GM20431 (cell line): ENCODE measurements at regions not wholly inside any gene's neighbourhood (a gene's known extent, or its start where the extent isn't known, plus 50 kb on each side); places are given as distances from the start of the nearest gene placed in this dataset.

Experiments
- in situ Hi-C: fragments of 300-500 bp; cut with MseI, MboI; formaldehyde crosslinking; loops from one replicate; pipeline ENCODE4 v1.15.0; 2020; ENCODE audit warnings: low sequenced_read_pairs; ENCODE audit not compliant: unreplicated experiment

DNA sequence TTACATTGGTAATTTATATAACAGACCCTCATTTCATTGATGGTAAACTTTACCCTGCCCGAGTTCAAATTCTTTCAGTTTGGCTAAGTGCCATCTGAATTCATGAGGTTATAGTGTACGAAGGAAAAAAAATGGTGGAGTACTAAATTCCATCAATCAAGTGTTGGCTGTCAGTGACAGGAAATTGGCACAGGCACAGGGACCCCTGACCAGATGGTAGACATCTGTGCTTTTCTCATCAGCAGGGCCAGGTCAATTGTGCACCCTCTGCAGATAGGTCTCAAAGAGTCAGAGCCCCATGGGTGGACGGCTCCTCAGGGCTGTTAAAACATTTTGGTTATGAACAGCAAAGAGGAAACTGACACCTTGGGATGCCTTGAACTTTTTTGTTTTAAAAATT, 439.2 kb downstream of the SETBP1 start:
- in situ Hi-C loops, result no loop called here

DNA sequence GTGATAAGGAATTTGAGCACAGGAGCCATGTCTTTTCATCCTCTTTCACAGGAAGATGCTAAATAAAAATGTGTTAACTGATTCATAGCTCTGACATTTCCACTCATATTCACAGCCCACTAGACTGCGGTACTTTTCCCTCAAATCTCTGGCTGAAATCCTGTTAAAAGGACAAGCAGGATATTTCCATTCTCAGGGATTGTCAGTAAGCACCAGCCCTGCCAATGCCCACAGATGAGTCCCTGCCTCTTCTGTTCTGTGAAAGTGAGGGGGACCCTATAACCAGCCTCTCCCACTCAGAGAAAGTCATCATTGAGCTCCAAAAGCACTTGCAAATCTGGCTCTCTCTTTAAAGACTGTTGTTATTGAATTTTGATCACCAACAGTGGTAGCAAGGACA, 440.5 kb downstream of the SETBP1 start:
- in situ Hi-C loops, result no loop called here

DNA sequence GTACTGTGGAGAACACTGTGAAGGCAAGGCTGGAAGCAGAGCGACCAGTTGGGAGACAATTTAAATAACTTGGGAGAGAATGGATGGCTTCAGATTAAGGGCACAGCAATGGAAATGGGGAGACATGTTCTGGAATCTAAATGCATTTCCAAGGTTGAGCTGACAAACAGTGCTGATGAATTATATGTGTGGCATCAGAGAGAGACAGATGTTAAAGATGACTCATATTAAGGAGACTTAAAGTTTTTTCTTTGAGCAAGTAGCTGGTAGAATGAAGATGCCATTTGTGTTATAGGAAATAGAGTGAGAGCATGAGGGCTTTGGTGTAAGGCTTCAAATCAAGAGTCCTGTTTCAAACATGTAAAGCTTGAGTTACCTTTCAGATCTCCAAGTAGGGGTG, 441.8 kb downstream of the SETBP1 start:
- in situ Hi-C loops, result no loop called here

DNA sequence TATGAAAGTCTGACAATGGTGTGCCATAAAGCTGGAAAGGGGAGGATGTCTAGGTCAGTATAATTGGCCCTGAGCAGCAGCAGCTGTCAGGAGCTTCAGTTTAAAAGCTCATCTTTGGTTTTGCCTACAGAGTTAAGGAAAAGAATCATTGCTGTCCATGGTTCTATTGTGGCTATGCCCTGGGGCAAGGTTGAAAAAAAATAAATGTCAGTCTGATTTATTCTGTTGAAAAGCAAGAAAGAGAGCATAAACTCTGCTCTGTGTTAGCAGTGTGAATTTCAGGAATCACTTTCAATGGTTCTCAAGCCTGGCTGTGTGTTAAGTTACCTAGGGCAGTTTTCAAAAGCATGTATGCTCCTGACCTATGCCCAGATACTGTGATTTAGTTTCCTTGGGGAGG, 446.7 kb downstream of the SETBP1 start:
- in situ Hi-C loops, result no loop called here

DNA sequence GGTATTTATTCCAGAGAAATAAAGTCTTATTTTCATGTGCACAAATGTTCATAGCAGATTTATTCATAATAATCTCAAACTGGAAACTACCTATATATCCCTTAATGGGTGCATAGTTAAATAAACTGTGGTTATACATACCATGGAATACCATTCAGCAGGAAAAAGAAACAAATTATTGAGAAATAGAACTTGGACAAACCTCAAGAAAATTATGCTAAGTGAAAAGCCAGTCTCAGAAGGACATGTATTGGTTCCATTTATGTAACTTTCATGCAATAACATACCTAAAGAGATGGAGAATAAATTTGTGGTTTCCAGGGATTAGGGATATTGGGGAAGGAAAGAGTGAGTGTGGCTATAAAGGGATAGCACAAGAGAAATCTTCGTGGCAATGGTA, 452.6 kb downstream of the SETBP1 start:
- in situ Hi-C loops, result no loop called here

DNA sequence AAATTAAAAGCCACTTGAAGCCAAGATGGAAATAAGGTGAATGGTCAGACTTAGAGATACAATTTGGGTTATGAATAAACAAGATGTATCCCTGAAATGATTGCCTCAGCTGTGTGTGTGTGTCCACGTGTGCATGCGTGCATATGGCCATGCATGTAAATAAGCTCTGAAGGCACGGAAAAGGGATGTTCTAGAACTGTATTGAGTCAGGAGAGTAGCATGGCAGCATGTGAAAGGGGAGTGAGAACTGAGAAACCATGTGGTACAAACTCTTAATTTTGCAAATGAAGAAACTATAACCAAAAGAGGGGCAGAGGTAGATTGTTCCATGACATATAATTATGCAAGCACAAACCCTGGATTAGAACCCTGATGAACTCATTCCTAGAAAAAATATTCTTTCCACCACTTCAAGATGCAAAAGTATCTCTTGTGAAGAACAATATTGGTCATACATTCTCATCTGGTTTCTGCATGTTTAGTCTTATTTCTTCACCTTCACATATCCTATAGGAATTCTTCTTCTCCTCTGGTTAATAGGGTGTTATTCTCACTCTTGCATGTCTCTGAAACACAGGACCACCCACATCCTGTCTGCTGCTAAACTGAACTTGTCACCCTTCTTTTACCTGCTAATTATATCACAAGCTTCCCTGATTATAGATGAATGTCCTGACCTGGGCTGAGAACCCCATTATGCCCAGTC, 455.8 kb downstream of the SETBP1 start:
- in situ Hi-C loops, result no loop called here

DNA sequence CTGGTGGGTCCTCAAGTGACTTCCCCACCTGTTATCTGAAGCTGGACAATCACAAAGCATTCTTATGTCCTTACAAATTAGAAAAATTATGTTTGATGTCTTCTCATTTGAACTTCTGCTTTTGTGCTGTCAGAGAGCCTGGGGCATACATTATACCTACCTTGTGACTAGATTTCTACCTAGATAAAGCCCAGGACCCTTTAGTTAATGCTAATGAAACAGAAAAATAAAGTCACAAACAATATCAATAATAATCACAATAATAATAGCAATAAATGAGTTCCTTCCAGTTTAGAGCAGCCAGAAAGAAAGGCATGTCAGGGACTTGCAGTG, 456.4 kb downstream of the SETBP1 start:
- in situ Hi-C loops, result no loop called here

DNA sequence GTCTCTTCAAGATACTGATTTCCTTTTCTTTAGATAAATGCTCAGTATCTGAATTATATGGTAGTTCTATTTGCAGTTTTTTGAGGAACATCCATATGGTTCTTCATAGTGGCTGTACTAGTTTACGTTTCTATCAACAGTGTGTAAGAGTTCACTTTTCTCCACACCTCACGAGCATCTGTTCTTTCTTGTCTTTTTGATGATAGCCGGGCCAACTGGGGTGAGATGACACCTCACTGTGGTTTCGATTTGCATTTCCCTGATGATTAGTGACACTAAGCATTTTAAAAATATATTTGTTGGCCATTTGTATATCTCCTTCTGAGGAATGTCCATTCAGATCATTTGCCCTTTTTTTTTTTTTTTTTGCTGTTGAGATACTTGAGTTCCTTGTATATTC, 458.8 kb downstream of the SETBP1 start:
- in situ Hi-C loops, result no loop called here

DNA sequence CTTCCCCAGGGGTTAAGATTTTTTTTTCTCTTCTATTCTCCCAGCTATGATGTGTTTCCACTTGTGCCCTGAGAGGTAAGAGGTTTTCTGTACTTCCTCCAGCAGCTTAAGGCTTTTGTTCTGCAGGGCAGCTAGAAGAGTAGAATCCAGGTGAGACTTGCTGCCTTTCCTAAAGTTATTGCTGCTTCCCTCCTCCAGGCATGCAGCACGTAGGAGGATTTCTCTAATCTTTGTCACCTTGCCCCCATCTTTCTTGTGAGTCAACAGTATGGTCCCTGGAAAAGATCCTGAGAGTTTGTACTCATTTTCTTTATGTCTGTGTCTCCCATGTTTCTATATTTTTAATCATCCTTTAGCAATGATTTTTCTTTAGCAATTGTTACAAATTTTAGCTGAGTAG, 462.2 kb downstream of the SETBP1 start:
- in situ Hi-C loops, result no loop called here

DNA sequence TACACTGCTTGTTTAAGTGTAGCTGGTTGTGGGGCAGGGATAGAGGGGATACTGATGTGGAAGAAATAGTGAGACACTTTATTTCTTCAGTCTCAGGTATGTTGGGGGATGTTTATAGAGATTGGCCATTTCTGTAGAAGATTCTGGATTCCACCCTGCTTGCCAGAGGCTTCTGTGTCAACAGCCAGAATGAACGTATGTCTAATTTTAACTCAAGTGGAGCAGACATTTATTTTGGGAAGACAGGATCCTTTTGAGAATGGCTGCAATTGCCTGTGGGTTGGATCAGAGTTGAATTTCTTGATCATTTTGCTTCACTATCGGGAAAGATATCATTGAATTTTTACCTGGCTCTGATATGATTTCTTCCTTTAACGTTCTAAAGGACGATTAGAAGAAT, 465.6 kb upstream of the SLC14A2 start:
- in situ Hi-C loops, result no loop called here

DNA sequence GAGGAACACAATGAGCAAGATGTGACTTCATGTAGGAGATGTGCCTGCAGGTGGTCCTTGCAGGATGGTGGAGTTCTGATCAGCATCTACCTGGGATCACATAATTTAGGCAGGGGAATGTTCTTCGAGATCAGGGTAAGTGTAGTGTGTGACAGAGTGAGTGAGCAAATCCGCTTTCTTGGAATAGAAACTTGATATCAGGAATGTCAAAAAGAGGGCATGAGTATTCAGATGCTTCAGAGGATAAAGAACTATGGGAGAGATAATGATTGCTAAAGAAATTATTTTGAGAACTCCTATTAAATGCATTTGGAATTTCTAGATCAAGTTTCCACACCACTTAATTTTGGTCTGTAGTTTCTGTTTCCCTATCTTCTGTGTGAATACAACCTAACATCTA, 463.6 kb upstream of the SLC14A2 start:
- in situ Hi-C loops, result no loop called here

DNA sequence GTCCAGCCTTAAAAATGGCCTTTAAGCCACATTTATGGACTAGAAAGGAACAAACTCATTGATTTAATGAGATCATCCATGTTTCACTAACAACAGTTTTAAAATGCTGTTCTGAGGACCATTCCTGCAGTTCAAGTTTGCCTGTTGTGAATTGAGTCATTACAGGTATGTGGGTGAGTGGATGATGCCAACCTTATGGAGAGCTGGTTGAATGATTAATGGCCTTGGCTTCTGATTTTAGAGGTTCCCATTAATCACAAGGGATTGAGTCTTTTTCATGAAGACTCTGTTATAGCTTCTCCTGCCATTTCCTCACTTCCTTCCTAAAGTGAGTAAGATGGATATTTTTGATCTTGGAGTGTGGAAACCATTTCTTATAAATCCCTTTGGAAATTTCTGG, 459.8 kb upstream of the SLC14A2 start:
- in situ Hi-C loops, result no loop called here

DNA sequence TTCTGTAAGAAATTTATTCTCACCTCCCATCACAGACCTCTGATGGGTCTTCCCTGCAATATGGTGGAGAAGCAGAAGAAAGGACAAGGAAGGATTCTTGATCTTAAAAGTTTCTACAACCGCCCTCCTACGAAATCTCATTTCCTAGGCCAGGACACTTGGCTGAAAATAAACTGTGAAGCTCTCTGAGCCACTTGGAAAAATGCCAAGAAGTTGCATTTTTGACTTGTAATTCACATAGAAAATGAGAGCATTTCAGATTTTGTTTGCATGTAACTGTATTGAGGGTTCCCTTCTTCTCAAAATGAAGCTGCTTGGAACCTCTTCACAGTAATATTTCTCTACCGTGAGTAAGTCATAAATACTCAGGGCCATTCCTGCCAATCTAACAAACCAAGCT, 458.3 kb upstream of the SLC14A2 start:
- in situ Hi-C loops, result no loop called here

DNA sequence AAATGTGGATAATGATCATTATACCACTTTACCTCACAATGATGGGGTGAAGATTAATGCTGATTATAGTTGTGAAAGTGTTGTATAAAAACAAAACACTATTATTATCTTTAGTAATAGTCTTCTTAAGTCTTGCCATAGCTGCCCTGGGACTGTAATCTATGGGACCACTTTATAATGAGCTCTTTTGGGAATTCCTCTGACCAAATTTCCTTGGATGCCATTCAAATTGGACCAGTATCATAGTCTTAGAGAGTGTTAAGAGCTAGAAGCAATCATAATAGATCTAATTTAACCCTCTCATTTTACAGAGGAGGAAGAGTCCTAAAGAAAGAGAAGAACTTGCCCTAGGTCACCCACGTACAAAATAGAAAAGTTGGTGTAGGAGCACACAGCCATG, 457.7 kb upstream of the SLC14A2 start:
- in situ Hi-C loops, result no loop called here

DNA sequence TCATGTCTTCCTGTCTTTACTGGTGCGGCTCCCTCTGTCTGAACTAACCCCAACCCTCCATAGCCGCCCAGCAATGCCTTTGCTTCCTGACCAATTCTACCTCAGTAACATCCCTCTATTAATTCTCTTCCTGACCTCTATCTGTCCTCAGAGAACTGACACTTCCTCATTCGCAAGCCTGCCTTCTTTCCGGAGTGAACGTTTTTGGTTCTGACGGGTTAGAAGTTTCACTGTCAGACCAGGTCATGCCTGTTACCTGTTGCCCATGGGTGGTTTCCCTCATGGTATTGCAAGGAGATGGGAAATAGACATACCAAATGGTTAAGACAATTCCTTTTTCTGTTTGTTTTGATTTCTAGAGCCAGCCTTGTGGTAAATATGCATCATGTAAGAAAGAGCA, 453.4 kb upstream of the SLC14A2 start:
- in situ Hi-C loops, result no loop called here

DNA sequence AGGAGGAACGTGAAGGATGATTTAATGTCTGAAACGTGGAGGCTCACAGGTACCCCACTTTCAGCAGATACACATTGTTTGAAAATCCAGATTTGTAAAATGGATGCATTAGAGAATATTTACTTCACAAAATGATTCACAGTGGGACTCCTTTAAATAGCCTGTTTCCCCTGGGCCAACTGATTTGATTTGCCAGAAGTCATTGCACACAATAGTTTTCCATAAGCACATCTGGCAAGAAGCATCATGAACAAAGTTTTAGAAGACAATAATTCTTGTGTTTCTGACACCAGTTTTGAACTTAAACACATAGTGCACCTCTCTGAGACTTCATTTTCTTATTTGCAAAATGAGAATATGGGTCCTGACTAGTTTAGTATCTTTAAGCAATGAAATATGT, 451.4 kb upstream of the SLC14A2 start:
- in situ Hi-C loops, result no loop called here

DNA sequence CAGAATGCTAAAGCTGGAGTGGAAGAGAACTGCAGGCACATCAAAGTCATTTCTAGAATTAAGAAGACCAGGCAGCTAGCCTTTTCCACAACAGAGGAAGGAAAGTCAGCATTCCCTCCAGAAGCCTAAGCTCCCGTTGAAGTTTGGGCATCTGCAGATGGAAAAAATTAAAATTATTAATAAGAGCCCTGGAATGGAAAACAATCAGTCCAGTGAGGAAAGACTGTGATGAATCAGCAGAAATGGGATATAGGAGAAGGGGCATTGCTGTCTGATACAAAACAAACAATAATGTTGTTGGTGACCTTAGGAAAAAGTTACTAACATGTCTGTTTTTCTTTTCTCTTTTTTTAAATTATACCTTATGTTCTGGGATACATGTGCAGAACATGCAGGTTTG, 450.7 kb upstream of the SLC14A2 start:
- in situ Hi-C loops, result no loop called here

DNA sequence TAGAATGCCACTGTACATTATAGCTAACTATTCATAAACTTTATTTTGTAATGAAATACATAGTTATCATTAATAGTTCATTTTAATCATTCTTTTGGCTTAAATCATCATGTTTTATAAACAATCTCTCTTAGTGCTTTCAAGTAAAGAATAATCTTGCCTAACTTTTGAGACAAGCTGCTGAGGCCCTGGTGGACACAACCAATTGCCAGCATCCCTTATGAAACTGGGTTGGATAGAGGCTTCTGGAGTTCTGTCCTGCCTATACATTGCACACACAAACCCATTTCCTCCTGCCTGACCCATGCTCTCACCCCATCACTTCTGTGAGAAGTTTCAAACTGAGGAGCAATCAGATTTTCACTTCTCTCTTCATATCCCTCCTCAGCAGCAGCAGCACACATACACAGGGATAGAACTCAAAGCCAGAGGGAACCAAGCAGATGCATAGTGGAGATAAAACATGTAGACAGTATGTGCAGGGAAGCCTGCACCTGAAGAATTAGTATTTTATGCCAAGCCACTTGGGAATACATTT, 450.0 kb upstream of the SLC14A2 start:
- in situ Hi-C loops, result no loop called here

DNA sequence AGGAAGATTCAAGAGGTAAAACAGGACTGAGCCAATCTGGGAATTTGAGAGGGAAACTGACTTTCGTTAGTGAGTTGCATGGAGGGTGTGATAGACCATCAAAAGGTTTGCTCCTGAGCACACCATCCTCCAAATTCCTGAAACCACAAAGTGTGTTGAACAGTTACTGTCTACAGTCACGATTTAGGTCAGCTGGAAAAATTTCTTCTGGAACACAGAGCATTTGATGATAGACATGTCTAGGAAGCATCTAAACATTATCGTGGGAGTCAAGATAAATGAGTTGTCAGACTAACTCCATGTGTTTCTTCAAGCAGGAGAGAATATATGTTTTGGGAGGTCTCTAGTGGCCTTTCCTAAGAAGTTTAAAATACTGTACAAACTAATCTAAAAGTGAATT, 449.4 kb upstream of the SLC14A2 start:
- in situ Hi-C loops, result no loop called here

DNA sequence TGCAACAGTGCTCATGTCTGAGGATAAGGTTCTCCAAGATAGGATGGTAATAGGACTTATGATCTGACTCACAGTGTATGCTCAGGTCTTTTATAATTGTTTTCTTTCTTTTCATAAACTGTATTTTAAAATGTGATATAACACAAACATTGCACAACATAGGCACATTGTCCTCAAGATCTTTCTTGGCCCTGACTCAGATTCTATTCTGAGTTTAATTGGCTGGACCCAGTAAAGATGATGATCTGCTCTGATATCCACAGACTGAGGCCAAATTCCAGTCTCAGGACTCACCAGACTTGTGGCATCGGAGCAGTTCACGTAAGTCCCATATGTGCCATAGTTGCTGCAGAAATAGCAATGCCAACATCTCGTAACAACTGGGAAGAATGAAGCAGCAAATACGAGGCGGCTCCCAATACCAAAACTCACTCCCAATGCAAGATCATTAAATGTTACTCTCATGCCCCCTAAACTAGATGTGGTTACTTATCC, 448.9 kb upstream of the SLC14A2 start:
- in situ Hi-C loops, result no loop called here

DNA sequence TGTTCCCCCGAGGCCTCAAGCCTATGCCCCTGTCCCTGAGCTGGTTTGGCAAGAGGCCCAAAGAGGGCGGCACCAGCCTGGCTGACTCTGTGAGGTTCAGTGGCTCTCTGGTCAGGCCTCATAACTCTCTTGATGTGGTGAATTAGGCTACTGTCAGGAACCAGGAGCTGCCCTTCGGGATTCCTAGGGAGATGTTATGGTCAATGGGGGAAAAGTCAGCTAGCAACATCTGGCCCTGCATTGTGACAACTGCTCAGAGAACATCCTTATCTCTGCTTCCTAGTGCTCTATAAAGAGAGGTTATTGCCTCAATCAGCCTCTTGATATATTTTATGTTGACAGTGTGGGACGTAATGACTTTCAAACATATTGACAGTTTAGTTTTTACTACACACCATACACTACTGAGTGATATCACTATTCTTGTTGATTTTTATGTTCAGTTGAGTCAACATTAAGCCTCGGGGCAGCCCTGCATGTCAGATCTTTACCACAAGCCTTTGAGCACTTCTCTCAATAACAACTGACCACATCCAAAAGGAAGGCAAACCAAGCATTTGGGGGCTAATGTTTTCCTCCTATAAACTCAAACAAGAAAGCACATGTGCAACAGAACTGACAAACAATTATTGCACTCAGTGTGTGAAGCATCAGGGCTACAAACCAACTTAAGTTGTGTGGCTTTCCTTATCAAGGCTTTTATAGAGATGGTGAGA, 448.3 kb upstream of the SLC14A2 start:
- in situ Hi-C loops, result no loop called here
